GM03348 (cell line): ENCODE measurements at regions not wholly inside any gene's neighbourhood (a gene's known extent, or its start where the extent isn't known, plus 50 kb on each side); places are given as distances from the start of the nearest gene placed in this dataset.

Experiments used
- DNase-seq: peaks from one replicate; pipeline ENCODE4 v3.0.0; 2012; ENCODE audit warnings: low spot score

DNA sequence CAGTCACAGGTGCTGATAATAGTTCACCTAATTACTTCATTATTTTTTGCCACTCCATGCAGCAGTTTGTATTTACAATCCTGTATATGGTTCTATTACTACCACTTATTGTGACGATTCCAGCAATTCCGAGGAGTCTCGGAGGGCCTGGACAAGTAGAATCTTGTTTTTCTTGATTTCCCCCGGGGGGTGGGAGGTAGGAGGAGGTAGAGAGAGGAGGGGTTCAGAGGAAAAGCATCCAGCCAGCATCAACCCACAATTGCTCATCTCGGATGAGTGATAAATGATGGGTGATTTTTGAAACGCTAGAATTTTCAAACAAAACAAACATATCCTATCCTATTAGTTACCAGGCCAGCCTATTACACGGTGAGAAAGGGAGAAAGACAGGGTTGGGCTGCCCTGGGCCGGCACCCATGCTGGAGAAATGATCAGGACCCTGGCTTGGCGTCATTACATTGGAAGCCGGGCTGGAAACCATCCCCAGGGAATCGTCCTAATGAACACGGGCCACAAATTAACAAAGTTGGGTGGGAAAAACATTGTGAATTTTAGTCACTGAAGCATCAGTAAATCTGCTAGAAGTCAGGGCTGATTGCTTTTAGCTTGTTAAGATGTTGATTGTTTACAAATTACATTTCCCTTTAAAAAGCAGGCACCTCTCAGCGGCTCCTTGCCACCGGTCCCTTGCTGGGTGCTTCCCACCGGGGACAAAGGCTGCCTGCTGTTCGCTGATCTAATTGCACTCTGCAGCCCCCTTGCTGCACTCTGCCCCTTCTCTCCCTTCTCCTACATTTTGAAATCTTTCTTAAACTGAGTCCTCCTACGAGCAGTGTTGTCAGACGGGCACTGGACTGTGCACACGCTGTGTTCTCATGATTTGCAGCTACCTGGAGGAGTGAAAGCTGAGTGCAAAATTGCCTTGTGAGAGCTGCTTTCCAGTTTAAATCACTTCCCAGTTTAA lies 95.5 kb downstream of the FAM204A start:
- no peak for DNase-seq

DNA sequence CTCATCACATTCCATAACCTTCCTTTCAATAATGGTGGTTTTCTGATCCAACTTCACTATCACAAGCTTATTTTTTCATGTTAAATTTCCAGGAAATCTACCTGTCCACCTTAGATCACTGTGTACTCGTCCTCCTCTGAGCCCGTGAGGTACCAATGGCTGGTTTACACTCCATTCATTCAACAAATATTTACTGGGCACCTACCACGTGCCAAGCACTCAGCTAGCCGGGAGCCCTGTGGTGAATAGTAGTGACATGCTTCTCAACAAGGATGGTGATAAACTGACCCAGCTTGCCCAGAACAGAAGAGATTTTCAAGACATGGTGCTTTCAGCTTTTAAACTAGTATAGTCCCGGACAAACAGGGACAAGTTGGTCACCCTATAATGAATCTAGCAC lies 98.2 kb downstream of the FAM204A start:
- no peak for DNase-seq

DNA sequence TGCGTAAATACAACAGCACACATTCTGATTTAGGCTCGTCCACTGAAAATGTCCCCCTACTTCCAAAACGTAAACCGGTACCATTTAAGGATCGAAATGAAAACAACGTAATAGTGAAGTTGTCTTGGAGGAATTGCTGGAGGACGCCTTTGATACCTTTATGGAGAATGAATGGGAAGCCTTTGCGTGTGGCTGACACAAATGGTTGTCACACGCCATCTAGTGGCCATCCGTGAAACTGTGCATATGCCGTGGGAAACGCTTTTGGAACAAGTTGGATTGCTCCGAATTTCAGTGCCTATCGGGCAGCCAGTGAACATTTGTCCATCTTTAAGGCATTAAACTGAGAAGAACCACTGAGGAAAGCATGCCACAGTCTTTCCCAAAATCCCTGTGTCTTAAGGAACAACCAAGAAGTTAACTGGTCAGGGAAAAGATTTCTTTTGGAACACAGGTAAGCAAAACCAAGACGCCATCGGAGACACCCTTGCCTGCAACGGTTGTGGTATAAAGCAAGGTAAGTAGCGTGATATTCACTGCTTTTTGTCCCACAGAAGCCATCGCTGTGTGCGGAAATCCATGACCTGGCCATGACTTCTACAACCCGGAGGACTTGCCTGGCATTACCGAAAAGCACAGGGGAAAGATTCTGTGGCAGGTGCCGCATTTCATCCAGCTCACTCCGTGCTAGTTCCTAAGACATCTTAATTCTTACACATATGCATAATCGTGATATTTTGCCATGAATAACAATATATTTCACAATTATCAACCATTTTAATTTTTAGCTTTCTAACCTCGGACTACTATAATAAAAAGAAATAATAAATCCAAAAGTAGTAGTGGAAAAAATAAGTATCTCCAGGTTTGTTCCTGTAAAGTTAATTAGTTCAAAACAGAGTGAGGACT lies 100.6 kb downstream of the FAM204A start:
- DNase-seq = peak; percentile 80

DNA sequence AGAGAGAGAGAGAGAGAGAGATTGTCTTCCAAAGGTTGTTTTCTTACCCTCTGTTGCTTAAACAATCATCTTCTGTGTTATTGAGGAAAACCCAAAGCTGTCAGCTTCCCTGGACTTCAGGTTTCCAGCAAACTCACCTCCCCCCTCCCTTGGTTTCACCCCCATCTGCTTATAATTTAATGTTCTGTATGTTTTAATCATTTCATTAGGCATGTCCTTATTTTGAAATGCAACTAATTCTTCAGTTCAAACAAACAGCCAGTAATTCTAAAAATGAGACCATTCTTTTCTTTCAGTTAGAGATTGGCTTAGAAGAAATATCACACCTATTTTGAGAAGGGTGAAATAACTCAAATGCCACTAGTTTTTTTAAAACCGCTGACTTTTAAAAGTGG lies 102.9 kb downstream of the FAM204A start:
- DNase-seq = peak; percentile 33

GRCh38 chr10:118238573-118239235 lies 103.4 kb downstream of the FAM204A start:
- peak; percentile 76 for DNase-seq

GRCh38 chr10:118237930-118238329 lies 104.2 kb downstream of the FAM204A start:
- DNase-seq = no peak

DNA sequence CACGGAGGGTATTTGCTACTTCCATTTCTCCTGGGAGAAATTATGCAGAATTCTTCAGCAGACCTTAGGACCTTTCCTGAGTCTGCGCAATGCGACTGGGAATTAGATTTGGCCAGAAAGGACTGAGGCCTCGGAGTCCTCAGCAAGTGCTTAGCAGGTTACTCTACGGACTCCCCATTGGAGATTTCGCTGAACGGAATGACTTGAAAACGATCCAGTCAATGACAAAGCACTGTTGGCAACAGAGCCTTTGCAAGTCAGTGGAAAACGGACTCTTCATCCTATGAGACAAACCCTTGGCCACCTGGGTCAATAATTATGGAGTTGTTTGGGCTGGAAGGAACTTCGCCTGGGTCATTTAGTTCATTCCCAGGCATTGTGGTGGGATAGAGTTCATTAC lies 107.4 kb downstream of the FAM204A start:
- DNase-seq = no peak

DNA sequence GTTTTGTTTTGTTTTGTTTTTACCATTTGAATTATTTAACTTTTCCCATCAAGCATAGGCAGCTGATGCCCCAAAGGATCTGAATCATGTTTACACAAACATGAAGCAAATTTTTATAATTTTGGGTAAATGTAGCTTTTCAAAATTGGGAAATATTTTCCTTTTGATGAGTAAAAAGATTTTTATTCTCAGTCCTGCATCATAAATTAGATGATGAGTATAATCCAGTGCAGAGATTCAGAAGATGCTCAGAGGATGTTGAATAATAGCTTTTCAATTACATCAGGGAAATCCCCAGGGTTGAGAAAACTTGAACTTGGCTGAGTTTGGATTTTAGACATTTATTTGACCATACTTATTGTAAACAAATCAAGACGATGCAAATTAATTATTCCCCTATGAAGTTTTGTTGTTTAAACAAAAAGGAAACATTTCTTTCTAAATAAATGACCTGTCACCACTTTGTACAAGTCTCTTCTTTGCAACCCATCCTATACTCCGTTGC lies 121.7 kb downstream of the FAM204A start:
- DNase-seq = no peak

DNA sequence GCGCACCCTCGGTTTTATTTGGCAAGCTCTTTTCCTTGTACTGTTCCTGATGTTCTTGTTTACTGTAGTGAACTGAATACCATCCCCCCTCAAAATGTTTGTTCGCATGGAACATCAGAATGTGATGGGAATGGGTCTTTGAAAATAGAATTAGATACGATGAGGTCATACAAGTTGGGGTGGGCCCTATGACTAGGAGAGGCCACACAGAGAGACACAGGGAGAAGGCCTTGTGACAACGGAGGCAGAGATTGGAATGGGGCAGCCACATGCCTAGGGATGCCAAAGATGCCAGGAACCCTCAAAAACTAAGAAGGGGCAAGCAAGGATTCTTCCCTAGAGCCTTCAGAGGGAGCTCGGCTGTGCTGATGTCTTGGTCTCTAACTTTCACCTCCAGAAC lies 123.6 kb downstream of the FAM204A start:
- DNase-seq = no peak

DNA sequence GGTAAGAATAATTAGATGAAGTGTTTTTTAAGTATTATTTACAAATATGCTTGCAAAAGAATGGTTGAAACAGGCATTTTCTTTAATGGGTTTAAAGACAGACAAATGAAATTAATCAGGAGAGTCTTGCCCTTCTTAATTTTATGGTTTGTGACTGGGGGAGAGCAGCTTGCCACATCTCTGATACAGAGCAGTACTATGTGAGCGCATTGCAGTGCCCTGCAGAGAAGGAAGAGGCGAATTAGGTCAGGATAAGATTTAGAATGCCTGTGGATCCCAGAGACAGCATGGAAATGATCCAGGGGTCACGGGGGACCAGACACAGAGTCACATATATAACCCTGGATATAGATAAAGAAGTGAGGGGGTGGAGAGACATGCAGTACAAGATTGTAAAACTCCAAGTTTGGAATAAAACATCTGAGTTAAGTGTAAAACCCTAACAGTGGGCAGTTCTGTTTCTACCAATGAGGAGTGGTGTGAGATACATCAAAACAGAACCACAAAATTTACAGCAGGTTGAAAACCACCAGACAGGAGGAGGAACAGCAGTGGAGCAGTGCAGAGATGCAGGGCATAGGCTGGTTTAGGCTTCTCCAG lies 125.5 kb downstream of the FAM204A start:
- DNase-seq = no peak

- no peak for DNase-seq
Measured at GRCh38 chr10:118216020-118216419, 126.1 kb downstream of the FAM204A start.

- peak; percentile 21 for DNase-seq
Measured at GRCh38 chr10:118214776-118215175, 127.3 kb downstream of the FAM204A start.

- no peak for DNase-seq
Measured at GRCh38 chr10:118213436-118213835, 128.7 kb downstream of the FAM204A start.

DNA sequence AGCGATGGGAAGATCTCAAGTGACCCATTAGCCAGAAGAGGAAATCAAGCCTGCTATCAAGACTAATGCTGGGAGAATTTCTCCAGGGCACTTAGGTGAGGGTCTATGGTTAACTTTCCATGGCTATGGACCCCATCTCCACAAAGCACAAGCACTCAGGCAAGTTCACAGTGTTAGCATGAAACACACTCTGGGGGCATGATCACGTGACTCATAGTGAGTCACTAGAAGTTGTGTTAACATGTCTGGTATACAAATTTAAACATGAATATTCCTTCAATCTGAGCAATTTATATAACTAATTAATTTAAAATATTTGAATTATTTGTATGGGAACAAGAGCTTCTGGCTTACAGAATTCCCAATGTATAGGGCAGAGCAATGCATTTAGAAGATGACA lies 131.8 kb downstream of the FAM204A start:
- no peak for DNase-seq

DNA sequence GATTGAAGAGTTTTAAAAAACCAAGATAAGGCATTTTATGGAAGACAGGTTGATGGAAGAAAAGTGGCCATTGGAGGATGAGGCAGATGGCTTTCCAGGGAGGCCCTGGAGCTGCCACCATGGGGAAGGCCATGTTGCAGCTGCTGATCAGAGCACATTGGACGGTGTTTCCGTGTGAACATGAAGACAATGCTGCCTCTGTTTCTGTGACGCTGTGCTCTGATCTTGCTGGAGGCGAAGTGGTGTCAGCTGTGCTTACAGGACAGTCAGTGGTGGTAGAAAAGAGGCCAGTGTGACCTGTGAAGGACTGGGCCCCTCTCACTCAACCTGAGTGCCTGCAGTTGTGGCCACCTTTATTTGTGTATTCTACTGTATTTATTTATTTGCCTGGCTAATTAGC lies 132.9 kb downstream of the FAM204A start:
- no peak for DNase-seq

GRCh38 chr10:118207470-118208007 lies 134.6 kb downstream of the FAM204A start:
- DNase-seq = no peak

DNA sequence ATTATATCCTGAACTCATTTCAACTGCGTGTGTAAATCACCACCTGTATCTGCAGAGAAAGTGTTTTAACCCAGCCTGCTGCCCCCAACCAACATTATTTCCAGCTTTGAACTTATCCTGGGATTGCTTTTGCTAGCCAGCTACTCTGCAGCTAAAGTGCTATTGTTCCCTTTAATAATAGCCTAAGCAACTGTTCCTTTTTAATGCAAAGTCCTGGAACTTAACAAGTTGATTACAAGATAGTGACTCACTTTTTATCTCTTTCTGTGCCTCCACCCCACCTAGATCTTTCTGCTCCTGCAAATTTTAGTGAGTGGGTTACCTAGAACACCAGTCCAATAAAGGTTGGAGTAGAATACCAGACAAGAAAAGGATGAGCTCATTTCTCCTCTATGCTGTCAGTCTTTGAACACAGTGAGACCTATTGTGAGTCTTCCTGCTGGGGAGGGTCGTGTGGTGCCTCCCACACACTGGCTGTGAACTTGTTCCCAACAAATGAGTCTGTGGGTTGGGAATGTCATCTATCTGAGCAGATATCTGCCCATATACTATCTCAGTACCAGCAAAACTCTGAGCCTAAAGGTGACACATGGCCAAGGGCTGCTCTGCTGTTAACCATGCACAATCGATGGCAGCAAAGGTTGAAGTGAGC lies 137.7 kb downstream of the FAM204A start:
- DNase-seq = no peak

DNA sequence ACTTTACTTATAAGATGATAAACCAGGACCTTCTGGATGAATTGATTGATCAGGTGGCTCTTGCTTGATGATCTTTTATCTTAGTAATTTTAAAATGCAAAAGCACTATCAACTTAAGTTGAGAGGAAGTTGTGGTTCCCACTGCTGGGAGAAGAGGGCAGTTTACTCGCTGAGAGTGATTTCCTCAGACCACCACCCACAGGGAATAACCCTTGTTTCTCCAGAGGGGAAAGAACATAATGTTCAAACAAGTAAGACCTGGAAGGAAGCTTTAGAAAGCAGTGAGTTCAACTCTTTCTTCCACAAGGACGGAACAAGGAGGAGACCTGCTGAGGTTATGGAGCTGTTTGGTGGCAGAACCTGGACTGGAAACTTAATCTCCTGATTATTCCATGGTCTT lies 138.7 kb downstream of the FAM204A start:
- DNase-seq = no peak

- no peak for DNase-seq
Measured at GRCh38 chr10:118195729-118196128, 146.4 kb downstream of the FAM204A start.

GRCh38 chr10:118193642-118194041 lies 146.9 kb upstream of the RAB11FIP2 start:
- DNase-seq = no peak

DNA sequence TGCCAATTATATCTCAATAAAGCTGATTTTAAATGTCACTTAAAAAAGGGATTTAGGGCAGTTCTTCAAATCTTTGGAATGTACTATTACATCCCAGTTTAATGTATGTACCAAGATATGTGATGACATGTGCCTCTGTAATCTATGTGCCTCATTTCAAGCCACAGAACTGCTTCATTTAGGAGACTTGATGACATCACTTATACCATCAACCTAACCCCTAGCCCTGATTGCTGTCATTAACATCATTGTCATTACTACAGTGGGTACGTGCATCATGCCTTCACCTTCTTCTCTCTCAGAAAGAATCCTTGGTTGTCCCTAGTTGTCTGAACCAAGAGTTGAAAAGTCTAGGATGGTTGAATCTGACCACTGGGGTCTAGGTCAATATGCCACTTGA lies 134.3 kb upstream of the RAB11FIP2 start:
- no peak for DNase-seq
